ENCODE measurements at regions not wholly inside any gene's neighbourhood (a gene's known extent, or its start where the extent isn't known, plus 50 kb on each side); places are given as distances from the start of the nearest gene placed in this dataset.
"Not testable (repeated sequence)": the region's sequence is repeated elsewhere in the genome, so short reads cannot be mapped to it uniquely, and the experiment has no call there.

DNA sequence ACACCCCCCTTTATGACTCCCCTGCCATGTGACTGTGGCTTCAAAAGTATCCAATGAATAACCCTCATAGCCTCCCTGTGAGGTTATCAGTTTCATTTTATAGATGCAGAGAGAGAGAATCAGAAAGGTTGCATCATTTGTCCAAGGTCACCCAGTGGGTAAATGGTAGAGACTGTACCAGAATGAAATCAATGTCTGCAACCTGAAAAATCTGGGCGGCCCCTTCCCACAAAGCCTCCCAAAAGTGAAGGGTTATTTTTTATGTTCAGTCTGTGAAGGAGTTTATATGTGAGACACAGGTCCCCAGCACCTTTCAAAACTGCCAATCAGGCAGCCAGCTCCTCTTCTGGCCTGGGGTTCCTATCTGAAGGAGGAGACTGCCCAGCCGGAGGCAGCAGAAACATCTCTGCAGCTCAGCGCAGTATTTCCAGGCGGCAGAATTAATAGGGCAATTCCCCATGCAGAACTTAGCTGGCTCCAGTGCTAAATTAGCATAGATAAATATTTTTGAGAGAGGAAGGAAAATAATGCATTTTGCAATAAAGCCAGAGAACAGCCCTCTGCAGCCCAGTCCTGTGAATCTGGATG lies 130.8 kb upstream of the PRR20G start:
- no peak for DNase-seq (ENCODE audit: low read depth in 2 of 2)

DNA sequence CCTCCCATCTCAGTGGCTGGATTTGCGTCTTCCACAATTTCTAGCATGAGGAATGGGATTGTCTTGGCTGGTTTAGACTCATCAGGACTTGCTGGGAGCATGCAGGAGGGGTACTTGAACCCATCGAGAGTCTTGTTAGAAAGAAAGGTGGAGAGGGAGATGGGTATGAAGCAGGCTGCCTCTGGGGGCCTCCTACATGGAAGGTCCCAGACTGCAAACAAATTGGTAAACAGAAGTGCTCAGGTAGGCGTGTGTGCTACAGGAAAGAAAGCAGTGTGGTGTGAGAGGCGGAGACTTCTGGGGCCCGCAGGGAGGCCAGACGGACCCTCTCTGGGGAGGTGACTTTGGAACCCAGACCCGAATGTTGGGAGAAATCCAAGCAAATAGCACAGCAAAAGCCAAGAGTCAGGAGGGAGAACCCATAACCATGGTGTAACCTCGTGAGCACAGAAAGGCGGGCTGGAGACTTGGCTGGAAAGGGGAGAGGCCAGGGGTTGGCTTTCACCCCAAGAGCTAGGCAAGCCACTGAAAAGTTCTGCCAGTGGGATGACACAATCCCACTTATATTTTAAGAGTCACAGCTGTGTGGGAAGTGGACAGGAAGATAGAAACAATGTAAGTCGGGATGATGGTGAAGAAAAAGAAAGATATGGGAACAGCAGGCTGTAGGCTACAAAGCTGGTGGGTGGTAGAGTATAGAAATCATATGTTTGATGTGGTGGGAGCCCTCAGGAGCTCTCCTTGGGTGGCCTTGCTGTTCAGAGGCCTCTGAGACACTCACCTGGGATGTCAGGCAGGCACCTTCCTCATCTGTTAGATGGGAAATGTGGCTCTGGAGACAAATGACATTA lies 130.1 kb upstream of the PRR20G start:
- no peak for DNase-seq (ENCODE audit: low read depth in 2 of 2)

DNA sequence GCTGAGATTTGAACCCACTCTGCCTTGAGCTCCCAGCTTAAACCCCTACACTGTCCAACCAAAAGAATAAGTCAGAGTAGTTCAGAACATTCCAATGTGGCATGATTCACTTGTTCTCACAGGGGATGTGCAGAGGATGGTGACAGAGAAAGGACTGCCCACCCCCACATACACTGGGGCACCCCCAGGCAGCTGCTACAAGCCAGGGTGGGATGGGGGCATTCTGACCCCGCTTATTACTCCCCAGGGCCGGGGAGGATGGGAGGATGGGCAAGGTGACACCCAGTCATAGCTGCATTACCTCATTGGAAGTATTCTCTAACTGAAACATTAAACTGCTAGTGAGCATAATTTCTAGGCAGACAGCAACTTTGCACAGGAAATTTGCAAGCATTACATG lies 126.0 kb upstream of the PRR20G start:
- no peak for DNase-seq (ENCODE audit: low read depth in 2 of 2)

DNA sequence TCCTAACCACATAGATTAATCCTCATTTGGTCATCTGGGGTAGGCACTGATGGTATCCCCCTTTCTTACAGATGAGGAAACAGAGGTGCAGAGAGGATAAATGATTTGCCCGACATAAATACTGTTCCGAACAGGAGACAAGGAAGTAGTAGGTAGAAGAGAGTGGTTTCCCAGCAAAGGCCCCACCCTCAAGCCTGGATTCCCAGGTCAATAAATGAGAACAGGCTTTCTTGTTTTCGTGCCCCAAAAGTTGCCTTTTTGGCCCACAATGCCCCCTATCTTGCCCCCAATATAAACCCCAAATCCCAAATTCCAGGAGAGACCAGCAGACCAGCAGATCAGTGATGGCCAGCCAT lies 125.5 kb upstream of the PRR20G start:
- no peak for DNase-seq (ENCODE audit: low read depth in 2 of 2)

DNA sequence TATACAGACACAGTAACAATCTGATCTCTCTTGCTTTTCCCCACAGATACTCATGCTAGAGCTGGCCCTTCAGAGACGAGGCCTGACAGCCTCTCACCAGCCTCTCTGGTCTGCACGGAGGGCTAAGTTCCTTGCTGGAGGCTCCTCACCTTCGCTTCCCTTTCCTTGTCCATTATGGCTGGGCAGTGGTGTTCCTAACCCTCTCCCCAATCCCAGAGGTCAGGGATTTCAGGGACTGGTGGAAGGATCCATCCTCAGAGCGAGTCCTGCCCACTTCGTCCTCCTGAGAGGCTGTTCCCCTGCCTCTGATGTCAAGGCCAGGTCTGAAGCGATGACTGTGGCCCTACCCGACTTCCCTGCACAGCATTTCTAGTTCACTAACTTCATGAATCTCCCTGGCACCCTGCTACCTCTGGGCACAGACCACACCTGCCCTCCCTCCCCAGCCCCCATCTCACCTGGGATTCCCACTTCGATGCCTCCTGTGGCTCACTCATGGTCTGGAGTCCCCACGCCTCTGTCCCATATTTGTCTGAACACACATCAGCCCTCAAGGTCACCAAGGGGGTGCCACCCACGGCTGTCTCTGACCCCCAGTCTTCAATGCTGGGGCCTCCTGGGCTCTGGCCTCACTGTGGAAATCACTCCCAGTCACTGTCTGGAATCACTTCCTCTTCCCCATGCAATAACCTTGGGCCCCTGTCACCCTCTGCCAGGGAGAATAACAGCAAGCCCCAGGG lies 124.9 kb upstream of the PRR20G start:
- DNase-seq (ENCODE audit: low read depth in 2 of 2): no peak

DNA sequence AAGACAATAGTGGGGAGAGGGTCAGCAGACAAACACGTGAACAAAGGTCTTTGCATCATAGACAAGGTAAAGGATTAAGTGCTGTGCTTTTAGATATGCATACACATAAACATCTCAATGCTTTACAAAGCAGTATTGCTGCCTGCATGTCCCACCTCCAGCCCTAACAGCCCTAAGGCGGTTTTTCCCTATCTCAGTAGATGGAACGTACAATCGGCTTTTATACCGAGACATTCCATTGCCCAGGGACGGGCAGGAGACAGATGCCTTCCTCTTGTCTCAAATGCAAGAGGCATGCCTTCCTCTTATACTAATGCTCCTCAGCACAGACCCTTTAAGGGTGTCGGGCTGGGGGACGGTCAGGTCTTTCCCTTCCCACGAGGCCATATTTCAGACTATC lies 124.0 kb upstream of the PRR20G start:
- not testable (repeated sequence) for DNase-seq (ENCODE audit: low read depth in 2 of 2)

DNA sequence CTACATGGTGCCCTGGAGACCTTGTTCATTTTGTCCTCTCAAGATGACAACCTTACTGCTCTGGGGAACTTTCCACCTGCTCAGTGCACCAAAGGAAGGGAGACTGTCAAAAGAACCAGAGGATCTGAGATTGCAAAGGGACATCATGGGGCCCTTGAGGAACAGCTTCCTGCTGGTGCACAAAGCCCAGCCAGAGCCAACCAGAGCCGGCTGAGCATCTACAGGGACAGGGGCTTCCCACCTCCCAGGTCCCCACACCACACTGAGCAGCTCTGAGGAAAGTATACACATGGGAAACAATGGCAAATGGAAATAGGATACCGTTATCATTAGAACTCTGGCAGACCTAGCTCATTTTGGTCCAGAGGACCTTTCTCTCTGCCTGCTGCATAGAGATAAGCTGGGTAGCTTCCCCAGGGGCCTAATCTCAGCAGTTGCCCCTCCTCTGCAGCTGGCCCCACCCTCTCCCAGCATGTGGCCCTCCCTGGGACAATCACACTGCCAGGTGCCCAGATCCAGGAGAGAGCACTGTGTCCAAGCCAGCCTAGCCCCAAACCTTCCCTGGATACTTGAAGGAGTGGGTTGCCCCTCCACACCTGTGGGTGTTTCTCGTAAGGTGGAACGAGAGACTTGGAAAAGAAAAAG lies 123.4 kb upstream of the PRR20G start:
- no peak for DNase-seq (ENCODE audit: low read depth in 2 of 2)

DNA sequence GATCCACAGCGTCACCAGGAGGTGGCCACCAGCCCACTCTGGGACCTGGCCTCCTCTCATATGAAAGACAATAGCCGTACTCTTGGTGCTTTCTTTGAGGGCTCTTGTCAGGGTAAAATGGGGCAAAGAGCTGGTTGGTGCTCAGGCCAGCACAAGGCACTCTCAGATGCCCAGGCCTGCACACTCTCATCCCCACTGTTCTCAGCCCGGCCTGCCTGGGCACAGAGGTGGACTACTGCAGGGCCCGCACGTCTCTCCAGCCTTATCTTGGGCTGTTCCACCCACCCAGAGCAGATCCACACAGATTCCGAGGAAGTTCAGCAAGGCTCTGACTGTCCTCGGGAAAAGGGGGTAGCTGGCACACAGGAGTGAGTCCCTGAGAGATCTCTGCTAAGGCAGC lies 122.8 kb upstream of the PRR20G start:
- no peak for DNase-seq (ENCODE audit: low read depth in 2 of 2)

DNA sequence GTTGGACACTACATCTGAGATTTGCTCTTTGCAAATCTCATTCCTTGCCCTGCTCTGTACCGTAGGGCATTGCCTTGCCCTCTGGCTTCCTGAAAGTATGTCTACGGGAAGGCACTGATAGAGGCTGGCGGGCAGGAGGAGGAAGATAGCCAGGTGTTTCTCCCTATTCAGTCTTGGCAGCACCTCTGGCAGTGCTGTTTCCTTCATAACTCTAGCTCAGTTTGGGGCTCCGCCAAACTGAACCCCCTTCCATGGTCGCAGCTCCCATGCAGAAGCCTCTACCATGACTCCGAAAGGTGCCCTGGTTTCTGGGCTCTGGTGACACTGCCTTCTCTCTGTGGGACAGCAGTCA lies 122.3 kb upstream of the PRR20G start:
- DNase-seq (ENCODE audit: low read depth in 2 of 2): no peak

DNA sequence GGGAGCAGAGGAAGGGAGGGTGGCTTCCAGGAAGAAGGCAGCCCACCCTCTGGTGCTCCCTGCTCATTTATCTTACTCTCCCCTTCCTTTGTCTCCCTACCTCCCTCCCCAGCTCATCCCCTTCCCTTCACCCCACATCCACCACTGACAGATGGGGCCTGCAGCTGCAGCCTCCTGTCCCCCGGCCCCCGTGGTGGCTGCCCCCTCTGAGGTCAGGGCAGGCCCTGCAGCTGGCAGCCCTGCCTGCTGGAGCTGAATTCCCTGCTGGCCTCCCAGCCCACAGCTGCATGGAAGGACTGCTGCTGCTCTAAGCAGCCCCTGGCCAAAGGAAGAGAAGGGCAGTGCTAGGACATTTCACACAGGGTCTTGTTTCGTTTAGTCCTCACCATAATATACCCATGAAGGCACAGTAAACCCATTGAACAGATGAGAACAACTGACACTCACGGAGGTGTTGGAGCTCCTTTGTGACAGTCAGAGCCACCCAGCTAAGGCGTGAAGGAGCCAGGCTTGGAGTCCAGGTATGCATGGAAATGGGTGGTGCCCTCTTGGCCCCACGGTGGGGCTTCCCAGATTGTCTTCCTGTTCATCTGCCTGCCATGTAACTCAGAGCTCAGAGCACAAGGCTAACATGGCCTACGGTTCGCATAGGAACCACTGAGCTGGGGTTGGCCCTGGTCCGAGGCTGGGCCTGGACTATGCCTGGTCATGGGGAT lies 121.7 kb upstream of the PRR20G start:
- DNase-seq (ENCODE audit: low read depth in 2 of 2): no peak

DNA sequence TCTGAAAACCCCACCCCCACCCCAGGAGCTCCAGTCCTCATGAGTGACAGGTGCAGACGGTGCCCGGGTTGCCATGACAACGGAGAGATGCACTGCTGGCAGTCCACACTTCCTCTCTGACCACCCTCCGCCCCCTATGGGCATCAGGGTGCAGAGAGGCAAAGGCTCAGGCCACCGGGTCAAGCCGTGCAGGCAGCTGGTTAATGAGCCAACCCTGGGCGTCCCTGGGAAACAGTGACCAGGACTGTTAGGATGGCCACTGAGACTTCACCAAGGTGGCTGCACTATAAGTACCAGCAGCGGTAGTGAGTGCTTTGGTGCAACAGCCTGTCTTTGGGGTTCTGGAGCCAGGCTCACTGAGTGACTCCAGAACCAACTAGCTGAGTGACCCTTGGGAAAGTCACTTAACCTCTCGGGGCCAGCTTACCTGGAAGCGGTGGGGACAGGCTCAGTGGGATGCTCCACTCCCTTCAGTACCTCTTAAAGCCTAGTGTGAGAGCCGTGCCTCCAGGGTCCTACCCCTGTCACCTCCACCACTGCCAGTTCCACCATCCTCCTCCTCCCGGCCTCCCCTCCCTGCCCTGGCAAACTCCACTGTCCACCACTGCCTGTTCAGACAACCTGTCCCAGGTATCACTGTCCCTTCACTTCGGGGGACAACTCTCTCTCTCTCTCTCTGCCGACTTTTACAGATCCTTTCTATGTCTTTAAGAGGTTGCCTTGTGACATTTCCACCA lies 121.0 kb upstream of the PRR20G start:
- no peak for DNase-seq (ENCODE audit: low read depth in 2 of 2)

DNA sequence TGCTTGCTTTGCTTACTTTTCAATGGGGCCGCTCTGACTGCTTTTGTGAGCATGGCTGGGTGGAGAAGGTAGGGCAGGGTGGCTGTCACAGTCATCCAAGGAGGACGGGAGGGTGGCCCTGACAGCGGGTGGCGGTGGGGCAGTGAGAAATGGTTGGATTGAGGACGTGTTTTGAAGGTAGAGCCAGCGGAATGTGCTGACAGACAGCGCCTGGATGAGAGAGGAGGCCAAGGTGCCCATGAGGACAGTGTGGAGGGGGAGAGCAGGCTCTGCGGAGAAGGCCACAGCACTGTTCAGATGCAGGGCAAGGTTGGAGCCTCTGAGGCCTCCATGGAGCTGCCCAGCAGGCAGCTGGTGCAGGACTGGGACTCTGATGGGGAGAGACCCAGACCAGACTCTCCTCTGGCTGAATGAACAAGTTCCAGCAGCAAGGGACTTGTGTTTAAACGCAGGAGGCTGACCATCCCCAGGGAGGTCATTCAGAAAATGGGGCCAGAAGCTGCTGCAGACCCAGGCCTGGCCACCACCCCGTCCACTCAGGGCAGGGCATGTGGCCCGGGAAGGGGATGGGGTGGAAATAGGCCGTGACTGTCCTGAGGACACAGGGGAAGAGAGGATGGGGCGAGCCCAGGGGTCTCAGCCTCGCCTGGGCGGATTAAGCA lies 120.3 kb upstream of the PRR20G start:
- no peak for DNase-seq (ENCODE audit: low read depth in 2 of 2)

DNA sequence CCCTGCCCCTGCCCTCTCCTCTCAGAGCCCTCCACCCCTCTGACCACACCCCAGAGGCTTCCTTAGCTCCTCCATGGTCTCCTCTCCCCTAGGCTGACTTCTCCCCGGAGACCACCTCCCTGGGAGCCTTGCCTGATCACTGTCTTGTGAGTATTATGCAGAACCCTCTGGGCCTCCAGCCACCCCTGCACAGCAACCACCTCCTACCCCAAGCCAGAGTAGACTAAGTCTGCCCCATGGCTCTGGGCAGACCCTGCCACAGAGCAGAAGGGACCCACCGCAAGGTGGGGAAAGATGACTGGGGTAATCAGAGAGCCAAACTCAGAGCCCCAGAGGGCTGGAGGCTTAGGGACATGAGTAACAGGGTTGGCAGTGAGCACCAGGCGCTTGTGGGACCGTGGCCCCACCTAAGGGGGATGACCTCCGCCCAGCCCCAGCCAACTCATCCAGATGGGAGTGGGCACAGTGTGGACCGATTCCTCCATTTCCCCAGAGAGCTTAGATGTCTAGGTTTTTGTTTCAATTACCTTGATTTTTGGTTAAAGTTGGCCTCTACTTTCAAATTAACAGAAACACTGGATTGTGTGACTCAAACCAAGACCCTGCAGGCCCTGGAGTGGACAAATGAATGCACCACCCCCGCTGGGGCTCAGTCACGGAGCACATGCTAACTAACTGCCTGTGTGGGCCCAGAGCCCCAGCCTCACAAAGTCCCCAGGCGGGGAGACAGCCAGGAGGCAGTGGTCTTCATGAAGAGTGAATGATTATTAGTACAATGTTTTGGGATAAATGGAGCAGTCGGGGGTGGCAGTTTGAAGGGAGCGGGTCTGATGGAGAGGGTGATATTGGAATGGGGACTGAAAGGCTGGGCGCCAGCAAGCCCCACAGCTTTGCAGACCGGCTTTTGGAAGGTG lies 119.4 kb upstream of the PRR20G start:
- DNase-seq (ENCODE audit: low read depth in 2 of 2): no peak

DNA sequence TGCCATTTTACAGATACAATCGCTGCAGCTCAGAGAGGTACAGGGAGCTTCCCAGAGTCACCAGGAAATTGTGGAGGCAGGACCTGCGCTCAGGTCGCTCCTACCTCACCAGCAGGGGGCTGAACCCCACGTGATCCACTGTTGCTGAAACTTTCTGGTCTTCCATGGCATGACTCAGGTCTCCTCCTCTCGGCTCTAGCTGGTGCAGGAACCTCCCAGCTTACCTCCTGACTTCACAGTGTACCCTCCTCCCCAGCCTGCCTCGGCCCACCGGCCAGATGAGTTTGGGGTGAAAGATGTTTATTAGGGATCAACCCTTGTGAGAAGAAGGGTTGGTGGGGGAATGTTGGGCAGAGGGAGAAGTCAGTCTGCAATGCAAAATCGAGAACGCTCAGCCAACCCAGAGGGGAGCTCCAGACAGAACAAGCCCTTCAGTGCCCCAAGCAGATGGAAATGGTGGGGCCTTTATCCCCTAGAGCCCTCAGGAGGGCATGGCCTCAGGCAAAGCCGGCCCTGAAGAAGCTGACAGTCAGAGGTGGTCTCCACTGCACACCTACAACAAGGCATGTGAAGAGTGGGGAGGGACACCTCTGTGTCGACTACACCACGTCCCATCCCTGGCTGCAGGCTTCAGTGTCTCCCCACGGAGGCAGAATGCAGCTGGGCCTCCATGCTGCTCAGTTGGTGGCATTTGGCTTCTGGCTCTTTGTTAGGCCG lies 118.6 kb upstream of the PRR20G start:
- DNase-seq (ENCODE audit: low read depth in 2 of 2): no peak

DNA sequence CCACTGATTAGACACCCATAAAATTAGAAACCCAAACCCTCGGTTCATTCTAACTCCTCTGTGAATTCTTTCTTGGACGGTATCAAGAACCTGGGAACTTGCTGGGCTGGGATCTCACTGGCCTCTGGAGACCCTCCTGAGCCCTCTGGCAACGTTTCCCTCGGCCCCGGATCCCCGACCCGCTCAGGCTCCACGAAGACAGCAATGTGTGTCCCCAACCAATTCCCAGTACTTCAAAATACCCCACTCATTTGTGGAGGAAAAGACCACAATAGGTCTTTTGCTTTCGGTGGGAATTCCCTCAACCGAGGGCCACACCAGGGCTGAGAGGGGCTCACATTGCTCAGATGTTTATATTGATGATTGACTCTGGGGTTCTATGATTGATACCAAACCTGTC lies 117.9 kb upstream of the PRR20G start:
- DNase-seq (ENCODE audit: low read depth in 2 of 2): no peak

DNA sequence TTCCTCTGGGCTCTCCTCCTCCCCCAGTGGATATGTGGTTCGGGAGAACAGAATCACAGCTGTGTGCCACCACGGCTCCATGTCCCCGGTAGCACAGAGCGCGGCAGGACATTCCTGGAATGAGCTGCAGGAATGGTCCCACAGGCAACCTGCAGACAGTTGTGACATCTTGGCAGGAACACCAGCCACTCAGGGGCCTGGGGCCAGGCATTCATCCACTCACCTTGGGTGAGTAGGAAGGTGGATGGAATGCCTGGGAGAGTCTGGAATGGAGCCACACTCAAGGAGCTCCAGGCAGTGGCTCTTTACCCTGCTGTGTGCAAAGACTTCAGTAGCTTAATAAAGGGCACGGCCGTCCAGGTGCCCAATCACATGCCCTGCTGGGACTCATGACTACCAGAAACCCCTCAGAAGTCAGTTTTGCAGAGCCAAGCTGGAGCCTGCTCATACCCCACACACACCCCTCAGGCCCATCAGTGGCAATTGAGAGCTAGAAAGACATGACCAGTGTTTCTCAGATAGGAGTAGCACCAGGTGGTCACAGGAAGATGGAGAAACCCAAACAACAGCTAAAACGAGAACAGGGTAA lies 117.3 kb upstream of the PRR20G start:
- DNase-seq (ENCODE audit: low read depth in 2 of 2): no peak

DNA sequence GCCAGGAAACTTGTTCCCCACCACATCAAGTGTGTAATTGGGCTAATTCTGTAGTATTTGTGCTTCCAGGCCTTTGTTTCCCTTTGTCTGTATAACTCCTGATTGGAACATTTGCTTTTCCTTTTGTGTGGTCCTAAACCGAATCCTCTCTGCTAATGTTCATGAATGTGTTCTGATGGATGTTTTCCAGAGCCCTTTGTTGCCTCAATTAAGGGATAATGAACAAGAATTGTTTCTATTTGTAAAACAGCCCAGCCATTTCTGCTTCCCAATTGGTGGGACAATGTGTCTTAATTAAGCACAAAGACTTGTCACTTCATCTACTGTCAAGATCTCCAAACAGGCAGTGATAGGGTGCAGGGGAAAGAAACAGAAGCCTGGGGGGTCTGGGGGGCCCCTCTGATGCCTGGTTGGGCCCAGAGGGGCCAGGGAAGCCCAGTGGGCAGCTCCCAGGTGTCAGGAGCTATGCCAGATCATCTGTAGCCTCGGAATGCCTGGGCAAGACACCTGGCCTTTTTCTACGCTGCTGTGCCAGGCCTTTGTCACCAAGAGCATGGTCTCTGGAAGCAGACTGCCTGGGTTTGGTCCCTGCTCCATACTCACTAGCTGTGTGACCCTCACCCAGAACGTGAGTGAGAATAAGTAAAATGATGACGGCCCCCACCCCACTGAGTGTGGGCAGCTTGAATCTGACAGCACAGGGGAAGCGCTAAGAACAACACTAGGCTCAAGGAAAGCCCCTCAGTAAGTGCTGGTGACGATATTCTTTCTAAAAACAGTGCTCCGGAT lies 116.6 kb upstream of the PRR20G start:
- no peak for DNase-seq (ENCODE audit: low read depth in 2 of 2)

DNA sequence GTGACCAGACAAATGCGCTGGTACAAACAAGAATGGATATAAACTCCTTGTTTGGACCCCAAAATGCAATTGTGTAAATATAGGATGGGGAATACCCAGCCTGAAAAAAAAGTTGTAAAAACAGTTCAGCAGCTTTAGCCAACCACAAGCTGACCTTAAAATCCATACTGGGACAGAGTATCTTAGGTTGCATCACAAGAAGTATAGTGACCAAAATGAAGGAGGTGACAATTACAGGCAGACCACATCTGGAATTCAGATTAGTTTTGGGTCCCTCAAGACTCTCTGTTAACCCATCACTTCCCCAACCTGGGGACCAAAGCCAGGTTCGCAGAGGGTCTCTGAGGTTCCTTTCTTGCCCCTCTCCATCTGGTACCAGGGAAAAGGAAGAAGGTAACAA lies 115.9 kb upstream of the PRR20G start:
- DNase-seq (ENCODE audit: low read depth in 2 of 2): no peak

All from fibroblast of skin of left biceps (primary cell).